ENCODE measurements at regions not wholly inside any gene's neighbourhood (a gene's known extent, or its start where the extent isn't known, plus 50 kb on each side); places are given as distances from the start of the nearest gene placed in this dataset.
"Not testable (repeated sequence)": the region's sequence is repeated elsewhere in the genome, so short reads cannot be mapped to it uniquely, and the experiment has no call there.

DNA sequence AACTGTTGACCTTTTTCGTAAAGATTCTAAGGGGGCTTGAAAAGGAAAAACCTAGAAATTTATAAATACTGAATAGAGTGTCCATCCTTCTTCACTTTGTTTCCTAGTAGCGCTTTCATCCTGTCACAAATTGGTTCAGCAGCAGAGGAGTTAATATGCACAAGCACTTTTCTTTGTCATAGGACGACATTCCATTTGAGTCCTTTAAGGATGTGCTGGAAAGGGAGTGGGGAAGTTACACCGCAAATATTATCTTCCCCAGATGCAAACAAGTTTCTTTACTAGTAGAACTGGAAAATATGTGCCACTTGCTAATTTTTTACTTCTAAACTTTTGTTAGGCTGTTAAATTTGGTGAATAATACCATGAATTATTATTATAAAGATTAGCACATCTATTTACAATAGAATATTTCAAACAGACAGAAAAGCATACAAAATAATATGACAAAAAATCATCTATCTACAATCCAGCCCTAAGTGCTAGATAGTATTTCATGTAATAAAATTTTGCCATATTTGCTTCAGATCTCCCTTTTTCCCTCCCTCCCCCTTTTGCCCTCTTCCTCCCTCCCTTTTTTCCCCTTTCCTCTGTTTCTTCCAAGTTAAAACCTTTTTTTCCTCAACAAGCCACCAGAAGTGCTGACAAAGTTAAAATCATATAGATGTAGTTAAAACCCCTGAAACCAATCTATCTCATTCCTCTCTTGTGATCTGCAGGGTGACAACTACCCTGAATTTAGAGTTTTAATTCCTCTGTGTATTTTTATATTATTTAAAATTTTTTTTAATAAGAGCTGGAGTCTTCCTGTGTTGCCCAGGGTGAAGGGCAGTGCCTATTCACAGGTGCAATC lies 50.5 kb upstream of the MAP4K3 start:
- in situ Hi-C loops (cut with HindIII; ENCODE audit: low sequenced_read_pairs), result no loop called here

DNA sequence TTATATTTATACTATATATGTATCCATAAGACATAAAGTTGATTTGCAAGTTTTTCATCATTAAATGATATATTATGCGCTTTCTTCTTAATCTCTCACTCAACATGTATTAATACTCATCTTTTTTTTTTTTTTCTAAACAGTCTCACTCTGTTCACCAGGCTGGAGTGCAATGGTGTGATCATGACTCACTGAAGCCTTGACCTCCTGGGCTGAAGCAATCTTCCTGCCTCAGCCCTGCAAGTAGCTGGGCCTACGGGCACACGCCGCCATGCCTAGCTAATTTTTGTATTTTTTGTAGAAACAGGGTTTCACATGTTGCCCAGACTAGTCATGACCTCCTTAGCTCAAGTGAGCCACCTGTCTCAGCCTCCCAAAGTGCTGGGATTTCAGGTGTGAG lies 51.4 kb upstream of the MAP4K3 start:
- in situ Hi-C loops (cut with HindIII; ENCODE audit: low sequenced_read_pairs), result no loop called here

DNA sequence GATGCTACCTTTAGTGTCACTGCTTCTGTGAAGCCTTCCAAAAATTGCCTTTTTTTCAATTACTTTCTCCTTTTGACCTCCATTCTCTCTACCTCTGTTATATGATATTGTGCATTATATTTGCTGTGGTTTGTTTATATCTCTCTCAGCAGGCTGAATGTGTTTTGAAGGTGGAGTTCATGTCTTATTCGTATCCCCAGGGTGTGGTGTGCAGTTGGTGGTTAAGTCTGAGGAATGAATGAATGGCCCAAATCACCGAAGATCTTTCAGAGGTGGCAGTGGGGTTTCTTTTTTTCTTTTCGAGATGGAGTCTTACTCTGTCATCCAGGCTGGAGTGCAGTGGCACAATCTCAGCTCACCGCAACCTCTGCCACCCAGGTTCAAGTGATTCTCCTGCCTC lies 53.5 kb upstream of the MAP4K3 start:
- in situ Hi-C loops (cut with HindIII; ENCODE audit: low sequenced_read_pairs), result no loop called here

DNA sequence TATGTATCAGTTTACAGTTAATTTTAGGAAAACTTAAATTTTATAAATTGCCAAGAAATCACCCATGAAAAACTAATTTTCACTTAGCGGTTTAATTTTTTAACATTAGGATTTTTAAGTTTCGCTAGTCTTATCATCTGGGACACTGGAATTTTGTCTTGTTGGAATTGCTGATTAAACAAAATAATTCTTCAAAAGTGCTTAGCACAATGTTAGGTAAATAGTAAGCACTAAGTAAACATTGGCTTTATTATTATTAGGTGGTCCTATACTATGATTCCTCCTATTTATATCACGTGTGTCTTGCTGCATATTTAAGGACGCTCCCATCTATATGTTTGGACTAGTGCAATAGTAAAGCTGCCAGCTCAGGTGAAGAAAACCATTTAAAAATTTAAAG lies 54.6 kb upstream of the MAP4K3 start:
- in situ Hi-C loops (cut with HindIII; ENCODE audit: low sequenced_read_pairs), result no loop called here

DNA sequence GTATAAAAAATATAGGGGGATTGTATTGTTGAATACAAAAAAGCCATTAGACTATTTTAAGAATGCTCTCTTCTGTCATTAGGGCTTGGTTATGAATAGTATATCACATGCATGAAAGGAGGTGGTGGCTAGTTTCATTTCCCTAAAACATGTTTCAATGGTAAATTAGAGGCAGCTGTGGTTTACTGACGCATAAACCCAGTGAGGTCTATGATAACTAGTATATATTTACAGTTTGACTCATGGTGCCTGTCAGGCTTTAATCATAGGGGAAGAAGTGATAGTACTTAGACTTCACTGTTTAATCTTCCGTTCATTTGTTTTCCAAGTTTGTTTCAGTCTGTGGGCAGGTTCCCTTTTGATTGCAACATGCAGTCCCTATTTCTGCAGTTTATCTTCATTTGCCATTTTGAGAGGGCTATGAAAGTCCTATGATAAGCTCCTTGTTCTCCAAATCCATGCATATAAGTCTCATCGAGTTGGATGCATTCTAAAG lies 55.1 kb upstream of the MAP4K3 start:
- in situ Hi-C loops (cut with HindIII; ENCODE audit: low sequenced_read_pairs), result no loop called here

DNA sequence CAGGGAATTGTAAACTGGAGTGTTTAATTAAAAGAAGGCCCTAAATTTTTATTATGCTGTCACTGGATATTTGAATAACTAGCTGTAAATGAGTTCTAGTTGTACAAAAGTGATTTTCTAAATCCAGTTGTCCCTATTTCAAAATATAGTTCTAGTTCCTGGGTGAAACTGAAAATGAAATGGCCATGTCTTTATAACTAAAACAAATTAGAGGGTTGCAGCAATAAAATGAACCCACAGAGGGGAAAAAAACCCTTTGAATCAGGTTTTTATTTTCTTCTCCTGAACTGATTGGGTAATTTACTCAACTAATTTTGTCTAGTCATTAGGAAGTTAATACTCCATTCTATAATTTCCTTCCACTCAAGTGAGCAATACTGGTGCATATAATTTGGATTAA lies 55.6 kb upstream of the MAP4K3 start:
- in situ Hi-C loops (cut with HindIII; ENCODE audit: low sequenced_read_pairs), result no loop called here

DNA sequence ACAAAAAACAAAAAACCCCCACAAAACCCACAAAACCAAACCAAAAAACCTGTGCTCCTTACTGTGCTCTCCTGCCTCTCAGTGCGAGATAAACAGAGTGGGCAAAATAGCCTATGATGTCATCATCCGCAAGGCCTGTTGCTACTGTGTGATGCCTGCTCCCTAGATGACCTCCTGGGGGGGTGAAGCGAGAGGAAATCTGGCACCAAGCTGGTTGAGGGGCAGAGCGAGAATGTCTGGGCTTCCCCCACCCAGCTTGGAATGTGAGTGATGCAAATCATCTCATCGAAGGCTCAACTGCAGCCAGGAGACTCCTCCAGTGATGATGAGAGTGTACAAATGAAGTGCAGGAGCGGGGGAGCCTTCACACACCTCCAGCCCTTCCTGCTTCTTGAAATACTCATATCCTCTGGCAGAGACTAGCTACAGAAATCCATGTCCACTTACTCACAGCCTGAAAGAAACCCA lies 57.7 kb upstream of the MAP4K3 start:
- in situ Hi-C loops (cut with HindIII; ENCODE audit: low sequenced_read_pairs), result no loop called here

DNA sequence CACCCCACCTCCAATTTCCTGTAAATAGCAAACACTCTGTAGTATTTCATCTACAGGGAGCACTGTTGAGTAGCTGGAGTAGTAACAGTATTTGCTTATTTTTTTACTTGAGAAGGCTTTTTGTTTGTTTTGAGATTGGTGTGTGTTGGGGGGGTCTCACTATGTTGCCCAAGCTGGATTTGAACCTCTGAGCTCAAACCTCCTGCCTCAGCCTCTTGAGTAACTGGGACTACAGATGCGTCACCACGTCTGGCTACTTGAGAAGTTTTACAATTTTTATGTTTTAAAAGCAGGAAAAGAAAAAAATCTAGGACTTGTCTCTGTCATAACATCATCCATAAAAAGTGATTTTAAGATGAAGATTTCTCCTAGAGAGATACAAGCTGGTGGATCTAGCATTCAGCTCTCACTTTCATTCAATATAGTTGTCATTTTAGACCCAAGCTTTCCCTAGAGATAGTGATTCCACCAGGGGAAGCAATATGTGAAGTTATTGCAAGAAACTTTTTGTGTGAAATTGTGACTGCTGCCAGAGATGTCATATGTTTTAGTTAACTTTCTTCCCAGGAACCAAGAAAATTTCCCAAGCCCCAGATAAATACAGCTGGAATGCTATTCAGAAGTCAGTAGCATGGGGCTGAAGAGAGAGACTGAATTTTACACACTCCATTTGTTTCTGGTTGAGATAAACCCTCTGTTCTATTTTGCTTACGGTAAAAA lies 60.2 kb upstream of the MAP4K3 start:
- in situ Hi-C loops (cut with HindIII; ENCODE audit: low sequenced_read_pairs), result no loop called here

DNA sequence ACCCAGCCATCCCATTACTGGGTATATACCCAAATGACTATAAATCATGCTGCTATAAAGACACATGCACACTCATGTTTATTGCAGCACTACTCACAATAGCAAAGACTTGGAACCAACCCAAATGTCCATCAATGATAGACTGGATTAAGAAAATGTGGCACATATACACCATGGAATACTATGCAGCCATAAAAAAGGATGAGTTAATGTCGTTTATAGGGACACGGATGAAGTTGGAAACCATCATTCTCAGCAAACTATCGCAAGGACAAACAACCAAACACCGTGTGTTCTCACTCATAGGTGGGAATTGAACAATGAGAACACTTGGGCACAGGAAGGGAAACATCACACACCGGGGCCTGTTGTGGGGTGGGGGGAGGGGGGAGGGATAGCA lies 61.1 kb upstream of the MAP4K3 start:
- in situ Hi-C loops (cut with HindIII; ENCODE audit: low sequenced_read_pairs), result not testable (repeated sequence)

DNA sequence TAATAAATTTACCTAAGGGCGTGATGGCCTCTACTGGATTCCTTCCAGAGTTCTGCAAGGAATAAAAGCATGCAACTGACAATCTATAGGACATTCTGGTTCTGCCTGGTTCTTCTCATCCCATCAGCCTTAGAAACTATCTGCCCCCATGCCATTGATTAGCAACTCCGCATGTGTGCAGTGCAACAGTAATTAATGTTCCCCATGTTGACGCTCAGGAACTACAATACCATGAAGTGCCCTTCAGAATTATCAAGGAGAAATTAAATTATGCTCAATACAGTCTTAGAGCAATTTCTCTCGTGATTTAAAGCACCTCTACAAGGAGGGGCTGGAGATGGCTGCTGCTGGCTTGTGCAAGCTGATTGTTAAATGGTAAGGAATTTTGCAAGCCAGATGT lies 61.7 kb upstream of the MAP4K3 start:
- in situ Hi-C loops (cut with HindIII; ENCODE audit: low sequenced_read_pairs), result no loop called here

DNA sequence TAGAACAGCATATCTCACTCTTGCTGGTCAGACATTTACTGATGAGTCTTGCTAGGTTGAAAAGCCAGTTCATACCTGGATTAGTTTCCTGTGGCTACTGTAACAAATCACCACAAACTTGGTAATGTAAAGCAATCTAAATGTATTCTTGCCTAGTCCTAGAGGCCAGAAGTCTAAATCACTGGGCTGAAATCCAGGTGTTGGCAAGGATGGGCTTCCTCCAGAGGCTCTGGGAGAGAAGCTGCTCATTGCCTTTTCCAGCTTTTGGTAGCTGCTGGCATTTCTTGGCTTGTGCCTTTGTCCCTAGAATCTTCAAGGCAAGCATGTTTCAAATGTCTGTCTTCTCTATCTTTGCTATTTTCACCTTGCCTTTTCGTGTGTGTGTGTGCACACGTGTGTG lies 62.3 kb upstream of the MAP4K3 start:
- in situ Hi-C loops (cut with HindIII; ENCODE audit: low sequenced_read_pairs), result no loop called here

DNA sequence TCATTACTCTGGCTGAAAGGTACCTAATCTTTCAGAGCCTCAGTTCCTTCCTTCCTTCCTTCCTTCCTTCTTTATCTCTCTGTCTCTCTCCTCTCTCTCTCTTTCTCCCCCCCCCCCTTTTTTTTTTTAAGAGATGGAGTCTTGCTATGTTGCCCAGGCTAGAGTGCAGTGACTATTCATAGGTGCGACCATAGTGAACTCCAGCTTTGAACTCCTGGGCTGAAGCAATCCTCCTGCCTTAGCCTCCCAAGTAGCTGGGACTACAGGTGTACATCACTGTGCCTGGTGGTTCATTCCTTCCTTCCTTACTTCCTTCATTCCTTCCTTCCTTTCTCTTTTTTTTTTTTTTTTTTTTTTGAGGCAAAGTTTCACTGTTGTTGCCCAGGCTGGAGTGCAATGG lies 64.3 kb upstream of the MAP4K3 start:
- in situ Hi-C loops (cut with HindIII; ENCODE audit: low sequenced_read_pairs), result no loop called here

DNA sequence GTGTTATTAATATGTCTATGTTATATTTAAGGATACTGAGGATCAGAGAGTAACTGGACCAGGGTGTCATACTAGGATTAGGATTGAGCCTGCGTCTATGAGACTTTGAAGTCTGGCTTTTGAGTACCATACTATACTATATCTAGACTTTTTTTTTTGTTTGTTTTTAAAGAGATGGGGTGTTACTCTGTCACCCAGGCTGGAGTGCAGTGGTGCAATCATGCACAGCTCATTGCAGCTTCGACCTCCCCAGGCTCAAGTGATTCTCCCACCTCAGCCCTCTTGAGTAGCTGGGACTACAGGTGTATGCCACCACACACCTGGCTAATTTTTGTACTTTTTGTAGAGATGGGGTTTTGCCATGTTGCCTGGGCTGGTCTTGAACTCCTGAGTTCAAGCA lies 66.2 kb upstream of the MAP4K3 start:
- in situ Hi-C loops (cut with HindIII; ENCODE audit: low sequenced_read_pairs), result no loop called here

DNA sequence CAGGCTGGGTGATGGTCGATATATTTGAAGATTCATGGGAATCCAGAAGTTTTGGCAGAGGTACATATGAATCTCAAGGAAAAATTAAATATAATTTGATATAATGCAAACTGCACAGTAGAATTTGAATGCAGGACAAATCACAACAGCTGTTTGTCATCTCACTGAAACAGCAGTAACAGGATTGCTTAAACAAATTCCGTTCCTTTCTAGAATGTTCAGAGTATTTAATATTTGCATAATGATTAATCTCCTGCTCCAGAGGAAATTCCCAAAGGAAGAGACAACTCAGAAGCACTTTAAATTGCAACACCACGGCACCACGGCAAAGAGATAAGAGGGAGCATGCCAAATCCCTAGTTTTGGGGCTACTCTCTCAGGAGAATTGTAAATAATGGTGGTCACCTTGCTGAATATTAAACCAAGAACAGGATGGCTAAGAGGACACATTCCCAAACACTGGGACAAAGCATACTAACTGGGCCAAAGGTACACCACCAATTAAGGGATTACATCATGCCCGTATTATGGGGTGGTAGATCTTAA lies 67.8 kb upstream of the MAP4K3 start:
- in situ Hi-C loops (cut with HindIII; ENCODE audit: low sequenced_read_pairs), result no loop called here

DNA sequence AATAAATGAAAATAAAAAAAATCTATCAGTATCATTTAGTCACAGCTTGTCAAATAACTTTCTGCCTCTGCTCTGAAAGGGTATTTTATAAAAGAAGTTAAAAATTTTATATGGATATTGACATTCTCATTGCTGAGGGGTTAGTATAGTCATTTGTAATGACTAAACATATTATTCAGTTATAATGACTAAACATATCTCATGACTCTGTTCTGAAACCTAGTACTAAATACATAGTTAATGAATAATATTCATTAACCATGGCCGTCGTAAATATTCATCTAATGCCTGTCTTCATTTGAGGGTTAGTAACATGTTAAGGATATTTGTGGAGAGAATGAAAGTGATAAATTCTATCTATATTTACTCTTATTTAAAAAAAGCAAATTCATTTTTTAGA lies 69.1 kb upstream of the MAP4K3 start:
- in situ Hi-C loops (cut with HindIII; ENCODE audit: low sequenced_read_pairs), result no loop called here

DNA sequence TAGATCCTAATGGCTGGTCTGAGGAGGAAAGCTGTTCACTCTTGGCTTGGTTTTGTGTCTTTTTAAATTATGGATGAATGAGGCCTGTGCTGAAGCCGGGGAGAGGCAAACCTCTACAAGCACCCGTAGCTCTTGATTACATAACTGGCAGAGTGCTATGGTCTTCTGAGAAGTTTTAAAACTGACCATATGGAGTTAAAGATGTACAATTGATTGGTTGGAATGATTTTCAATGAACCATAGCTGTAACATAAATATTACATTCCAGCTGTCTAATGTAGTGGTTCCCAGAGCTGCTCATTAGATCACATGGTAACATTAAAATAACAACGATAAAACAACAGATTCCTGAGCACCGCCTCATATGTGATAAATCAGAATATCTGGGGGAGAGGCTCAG lies 71.1 kb upstream of the MAP4K3 start:
- in situ Hi-C loops (cut with HindIII; ENCODE audit: low sequenced_read_pairs), result no loop called here

DNA sequence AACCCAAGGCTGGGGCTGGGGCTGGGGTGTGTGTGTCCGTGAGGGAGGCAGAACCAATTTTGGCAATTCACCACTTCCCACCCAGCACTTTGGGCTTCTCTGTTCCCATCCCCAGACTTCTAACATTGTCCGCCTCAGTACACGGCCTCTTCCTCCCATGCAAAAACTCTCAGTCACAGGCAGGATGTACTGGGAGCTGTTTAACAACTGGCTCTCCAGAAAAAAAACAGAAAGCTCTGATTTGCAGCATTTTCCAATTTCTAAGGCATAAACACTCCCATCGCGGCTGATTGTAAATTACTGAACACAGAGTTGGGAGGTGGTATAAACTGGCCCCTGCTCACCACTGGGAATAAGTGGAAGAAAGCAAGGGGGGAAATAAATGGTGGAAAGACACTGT lies 73.1 kb upstream of the MAP4K3 start:
- in situ Hi-C loops (cut with HindIII; ENCODE audit: low sequenced_read_pairs), result no loop called here

DNA sequence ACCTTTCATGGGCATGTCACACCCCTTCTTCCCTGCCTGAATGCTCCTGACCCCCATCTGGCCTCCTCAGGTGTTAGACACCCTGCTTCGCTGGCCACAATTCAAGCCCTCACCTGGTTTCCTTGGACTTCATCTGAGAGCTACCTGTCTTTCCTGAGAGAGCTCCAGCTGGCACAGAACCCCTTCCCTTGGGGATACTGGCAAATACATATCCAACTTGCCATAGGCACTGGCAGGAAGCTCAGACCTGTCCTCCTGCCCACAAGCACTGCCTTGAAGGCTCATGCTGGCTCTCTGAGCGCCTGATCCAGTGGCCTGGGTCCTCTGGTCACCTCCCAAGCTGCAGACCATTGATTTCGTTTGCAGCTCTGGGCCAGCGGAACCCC lies 74.1 kb upstream of the MAP4K3 start:
- in situ Hi-C loops (cut with HindIII; ENCODE audit: low sequenced_read_pairs), result no loop called here

DNA sequence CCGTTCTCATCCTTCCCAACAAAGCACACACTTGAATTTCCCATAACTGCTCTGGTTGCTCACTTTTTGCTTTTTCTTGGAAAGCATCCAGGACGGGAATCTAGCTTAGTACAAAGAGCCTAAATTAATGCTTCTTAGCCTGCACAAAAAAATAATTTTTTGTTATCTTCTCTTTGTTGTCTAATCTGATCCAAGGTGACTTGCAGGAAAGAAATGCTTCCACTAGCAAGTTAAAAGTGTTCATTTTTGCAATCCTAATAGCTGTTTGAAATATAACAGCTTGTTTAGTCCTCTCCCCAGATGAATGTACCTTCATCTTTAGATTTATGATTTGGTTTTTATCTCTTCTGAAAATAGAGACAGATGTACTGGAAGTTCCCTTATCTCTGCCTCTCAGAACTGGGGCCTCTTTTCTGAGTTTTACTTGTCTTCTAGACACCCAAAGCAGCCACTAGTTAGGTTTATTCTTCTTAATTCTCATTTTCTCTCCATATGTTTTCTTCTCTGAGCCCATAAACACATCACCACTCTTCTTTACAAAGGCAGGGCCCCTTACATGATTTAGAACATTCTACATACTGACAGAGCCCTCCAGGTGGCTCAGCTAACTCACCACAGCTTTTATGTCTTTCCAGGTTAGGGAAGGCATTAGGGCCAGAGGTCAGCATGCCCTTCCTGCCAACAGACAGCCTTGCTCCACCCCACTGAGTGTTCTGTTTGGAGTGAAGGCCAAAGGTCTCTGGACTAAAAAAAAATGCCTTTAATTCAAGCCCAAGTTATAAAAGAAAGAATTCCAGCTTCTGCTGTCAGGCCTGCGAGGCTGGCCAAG lies 74.7 kb upstream of the MAP4K3 start:
- in situ Hi-C loops (cut with HindIII; ENCODE audit: low sequenced_read_pairs), result no loop called here

DNA sequence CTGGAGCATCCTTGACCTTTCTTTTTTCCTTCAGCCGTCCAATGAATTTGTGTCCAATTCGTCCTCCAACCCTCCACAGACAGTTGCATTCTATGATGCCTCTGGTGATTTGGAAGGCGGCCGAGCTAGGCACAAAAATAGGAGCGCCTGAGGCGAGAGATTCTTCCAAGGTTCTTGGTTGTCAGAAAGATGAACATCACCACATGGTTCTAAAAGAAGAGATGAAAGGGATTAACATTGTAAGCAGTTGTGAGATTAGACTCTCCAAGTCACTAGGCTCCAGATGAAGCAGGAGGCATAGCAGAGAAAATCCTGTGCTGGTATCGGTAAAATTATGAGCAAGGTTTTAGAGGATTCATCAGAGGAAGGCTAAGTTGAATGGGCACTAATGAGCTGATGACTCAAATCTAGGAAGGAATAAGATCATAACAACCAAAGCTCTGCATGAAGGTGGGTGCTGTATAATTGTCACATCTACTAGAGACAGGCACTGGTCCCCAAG lies 75.4 kb upstream of the MAP4K3 start:
- in situ Hi-C loops (cut with HindIII; ENCODE audit: low sequenced_read_pairs), result no loop called here

DNA sequence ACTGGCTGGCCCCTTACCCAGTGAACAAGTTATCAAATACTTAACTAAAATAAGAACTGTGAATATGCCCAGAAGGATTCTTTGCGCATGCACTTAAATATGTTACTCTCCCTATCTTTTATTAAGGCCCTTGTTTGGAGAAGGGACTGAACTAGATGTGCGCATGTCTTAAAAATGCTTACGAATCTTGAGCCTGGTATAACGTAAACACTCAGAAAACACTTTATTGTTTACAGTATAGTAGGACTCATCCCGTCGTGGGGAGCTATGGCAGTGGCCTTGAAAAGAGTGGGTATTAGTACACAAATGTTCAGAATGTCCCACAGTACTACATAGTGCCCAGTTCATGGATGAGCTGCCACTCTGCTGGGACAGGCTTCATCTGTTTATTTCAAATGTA lies 75.9 kb upstream of the MAP4K3 start:
- in situ Hi-C loops (cut with HindIII; ENCODE audit: low sequenced_read_pairs), result no loop called here

Data from endothelial cell of hepatic sinusoid (primary cell).